DOHH2 (cell line): ENCODE measurements at regions not wholly inside any gene's neighbourhood (a gene's known extent, or its start where the extent isn't known, plus 50 kb on each side); places are given as distances from the start of the nearest gene placed in this dataset.

Experiments used
- H3F3A ChIP-seq: fragments of 200-600 bp; sonication (generic), shearing (Covaris generic); 2 replicates; pipeline ENCODE4 v1.6.0; 2016; ENCODE audit warnings: antibody characterized with exemption, mild to moderate bottlenecking; ENCODE audit not compliant: control insufficient read depth, insufficient read depth
- H3K27ac ChIP-seq: fragments of 200-600 bp; sonication (generic); 2 replicates; pipeline ENCODE4 v1.5.1; 2014; ENCODE audit warnings: low read depth, mild to moderate bottlenecking, low read length, moderate library complexity
- H3K27me3 ChIP-seq: fragments of 200-600 bp; sonication (generic); 2 replicates; pipeline ENCODE4 v1.6.1; 2014; ENCODE audit warnings: mild to moderate bottlenecking, low read length, mixed read lengths; ENCODE audit not compliant: control insufficient read depth
- H3K36me3 ChIP-seq: fragments of 200-600 bp; sonication (generic); 2 replicates; pipeline ENCODE4 v1.6.1; 2014; ENCODE audit warnings: mild to moderate bottlenecking, low read length, moderate library complexity, mixed read lengths; ENCODE audit not compliant: control insufficient read depth
- H3K4me1 ChIP-seq: fragments of 200-600 bp; sonication (generic); 2 replicates; pipeline ENCODE4 v1.6.1; 2014; ENCODE audit warnings: mild to moderate bottlenecking, low read length, mixed read lengths; ENCODE audit not compliant: control insufficient read depth
- H3K4me2 ChIP-seq: fragments of 200-600 bp; sonication (generic); 2 replicates; pipeline ENCODE4 v1.6.0; 2014; ENCODE audit warnings: mild to moderate bottlenecking, low read length, moderate library complexity
- H3K4me3 ChIP-seq: fragments of 200-600 bp; sonication (generic); 2 replicates; pipeline ENCODE4 v1.5.1; 2014; ENCODE audit warnings: mild to moderate bottlenecking, low read length, mixed read lengths
- H3K79me2 ChIP-seq: fragments of 200-600 bp; sonication (generic); 2 replicates; pipeline ENCODE4 v1.6.1; 2014; ENCODE audit warnings: mild to moderate bottlenecking, low read length, mixed read lengths; ENCODE audit not compliant: control insufficient read depth
- H3K9me2 ChIP-seq: fragments of 200-600 bp; sonication (generic); replicated peaks from 2 replicates; pipeline ENCODE4 v1.6.1; 2014; ENCODE audit warnings: mild to moderate bottlenecking, low read length, mixed read lengths; ENCODE audit not compliant: control insufficient read depth
- H3K9me3 ChIP-seq: fragments of 200-600 bp; sonication (generic); 2 replicates; pipeline ENCODE4 v1.6.1; 2014; ENCODE audit warnings: antibody characterized with exemption, low read length, mixed read lengths; ENCODE audit not compliant: control insufficient read depth, insufficient read depth
- H4K20me1 ChIP-seq: fragments of 200-600 bp; sonication (generic); 2 replicates; pipeline ENCODE4 v1.6.0; 2014; ENCODE audit warnings: low read depth, mild to moderate bottlenecking, antibody characterized with exemption, low read length, moderate library complexity; ENCODE audit not compliant: control insufficient read depth, insufficient read depth
- EZH2phosphoT487 ChIP-seq: fragments of 200-600 bp; sonication (generic); IDR thresholded peaks from 2 replicates; pipeline ENCODE4 v1.6.1; 2017; ENCODE audit warnings: borderline replicate concordance, mild to moderate bottlenecking, antibody characterized with exemption, low read length, moderate library complexity, mixed read lengths
- TF ChIP-seq, protein P1 (sequence below): fragments of 200-600 bp; sonication (generic); IDR thresholded peaks from one replicate; pipeline ENCODE4 v1.5.1; 2014; ENCODE audit warnings: antibody characterized with exemption, mild to moderate bottlenecking, low read depth, low read length; ENCODE audit not compliant: poor library complexity, severe bottlenecking

DNA sequence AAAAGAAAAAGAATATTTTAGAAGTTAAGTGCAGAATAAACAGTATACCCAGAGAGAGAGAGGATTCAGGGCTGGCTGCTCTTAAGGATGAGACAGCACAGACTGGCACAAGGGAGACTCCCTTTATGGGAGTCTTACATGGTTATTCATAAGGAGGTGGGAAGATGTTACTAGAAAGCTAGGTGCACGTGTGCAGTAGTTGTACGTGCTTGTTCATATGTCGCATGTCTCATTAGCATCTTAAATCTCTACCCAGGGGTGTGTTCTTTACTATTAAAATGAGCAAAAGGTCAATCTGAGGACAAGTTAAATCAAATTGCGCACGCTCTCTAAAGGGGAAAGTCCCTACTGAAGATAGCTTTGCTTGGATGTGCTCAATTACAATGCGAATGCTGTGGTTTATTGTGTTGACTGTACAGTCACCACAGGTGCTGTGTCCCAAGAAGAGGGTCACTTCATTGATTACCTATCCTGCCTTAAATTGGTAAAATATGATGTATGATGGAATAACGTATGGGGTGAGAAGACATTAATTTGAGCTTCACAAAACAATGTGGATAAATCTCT, 368.0 kb upstream of the SPHKAP start:
- Histone ChIP-seq H3K79me2 (no peaks in the 10 kb centered on the region), H3K27ac (no peak overlapping the region), H3K4me3 (no peak overlapping the region), H3F3A (no peaks in the 10 kb centered on the region), H3K9me3 (no peaks in the 10 kb centered on the region), H3K4me1 (no peaks in the 10 kb centered on the region), H4K20me1 (no peaks in the 10 kb centered on the region), H3K9me2 (no peaks in the 10 kb centered on the region; the same call in 1 of the 2 replicates), H3K27me3 (no peaks in the 10 kb centered on the region), H3K36me3 (no peaks in the 10 kb centered on the region), H3K4me2 (no peak overlapping the region)
- TF ChIP-seq, protein P1, sequence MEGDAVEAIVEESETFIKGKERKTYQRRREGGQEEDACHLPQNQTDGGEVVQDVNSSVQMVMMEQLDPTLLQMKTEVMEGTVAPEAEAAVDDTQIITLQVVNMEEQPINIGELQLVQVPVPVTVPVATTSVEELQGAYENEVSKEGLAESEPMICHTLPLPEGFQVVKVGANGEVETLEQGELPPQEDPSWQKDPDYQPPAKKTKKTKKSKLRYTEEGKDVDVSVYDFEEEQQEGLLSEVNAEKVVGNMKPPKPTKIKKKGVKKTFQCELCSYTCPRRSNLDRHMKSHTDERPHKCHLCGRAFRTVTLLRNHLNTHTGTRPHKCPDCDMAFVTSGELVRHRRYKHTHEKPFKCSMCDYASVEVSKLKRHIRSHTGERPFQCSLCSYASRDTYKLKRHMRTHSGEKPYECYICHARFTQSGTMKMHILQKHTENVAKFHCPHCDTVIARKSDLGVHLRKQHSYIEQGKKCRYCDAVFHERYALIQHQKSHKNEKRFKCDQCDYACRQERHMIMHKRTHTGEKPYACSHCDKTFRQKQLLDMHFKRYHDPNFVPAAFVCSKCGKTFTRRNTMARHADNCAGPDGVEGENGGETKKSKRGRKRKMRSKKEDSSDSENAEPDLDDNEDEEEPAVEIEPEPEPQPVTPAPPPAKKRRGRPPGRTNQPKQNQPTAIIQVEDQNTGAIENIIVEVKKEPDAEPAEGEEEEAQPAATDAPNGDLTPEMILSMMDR = no peak
- no peak for TF ChIP-seq EZH2phosphoT487

DNA sequence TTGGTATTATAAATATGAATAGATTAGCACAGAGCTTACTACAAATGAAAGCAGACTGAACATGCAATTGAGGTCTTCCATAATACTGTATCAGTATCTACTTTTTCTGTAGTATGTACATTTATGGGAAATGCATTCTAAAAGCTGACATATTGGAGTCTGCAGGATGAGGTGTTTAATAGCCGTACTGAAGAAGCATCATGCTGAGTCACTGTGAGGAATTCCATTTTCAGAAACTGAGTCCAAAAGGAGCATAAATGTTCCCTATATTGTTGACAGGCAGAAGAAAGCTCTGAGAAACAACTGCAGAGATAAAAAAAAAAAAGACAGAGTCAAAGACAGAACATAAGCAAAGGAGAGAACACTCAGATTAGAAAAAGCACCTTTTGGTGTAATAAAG, 366.7 kb upstream of the SPHKAP start:
- Histone ChIP-seq H3K4me2 (no peak overlapping the region), H3F3A (no peaks in the 10 kb centered on the region), H3K36me3 (no peaks in the 10 kb centered on the region), H3K27ac (no peak overlapping the region), H3K9me2 (no peaks in the 10 kb centered on the region; the same call in 1 of the 2 replicates), H3K27me3 (no peaks in the 10 kb centered on the region), H4K20me1 (no peaks in the 10 kb centered on the region), H3K4me1 (no peaks in the 10 kb centered on the region), H3K9me3 (no peaks in the 10 kb centered on the region), H3K4me3 (no peak overlapping the region), H3K79me2 (no peaks in the 10 kb centered on the region)
- TF ChIP-seq, protein P1 = no peak
- no peak for TF ChIP-seq EZH2phosphoT487

DNA sequence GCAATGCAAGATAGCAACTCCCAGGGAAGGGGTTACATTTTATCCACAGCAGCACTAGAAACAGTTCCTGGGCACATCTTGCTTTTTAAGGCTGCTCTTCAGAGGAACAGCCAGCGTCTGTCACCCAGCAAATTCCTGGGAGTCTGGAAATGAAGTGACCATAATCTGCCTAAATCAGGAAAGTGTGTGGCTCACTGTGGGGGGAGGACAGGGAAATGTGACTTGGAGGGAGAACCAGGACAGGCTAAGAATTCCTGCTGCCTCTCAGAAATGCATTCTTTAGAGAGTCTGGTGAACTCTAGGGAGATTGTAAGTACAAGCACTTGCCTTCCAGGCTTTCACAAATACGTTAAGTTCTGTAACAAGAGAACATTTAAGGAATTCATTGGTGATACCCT, 364.3 kb upstream of the SPHKAP start:
- Histone ChIP-seq H3K27ac (no peak overlapping the region), H3K9me2 (no peaks in the 10 kb centered on the region; the same call in 1 of the 2 replicates), H3K27me3 (no peaks in the 10 kb centered on the region), H3K9me3 (no peaks in the 10 kb centered on the region), H3K4me2 (no peak overlapping the region), H3K4me3 (no peak overlapping the region), H3K4me1 (no peaks in the 10 kb centered on the region), H3F3A (no peaks in the 10 kb centered on the region), H4K20me1 (no peaks in the 10 kb centered on the region), H3K36me3 (no peaks in the 10 kb centered on the region), H3K79me2 (no peaks in the 10 kb centered on the region)
- no peak for TF ChIP-seq EZH2phosphoT487
- TF ChIP-seq, protein P1 = no peak
